Panc1 (cell line): ENCODE measurements at regions not wholly inside any gene's neighbourhood (a gene's known extent, or its start where the extent isn't known, plus 50 kb on each side); places are given as distances from the start of the nearest gene placed in this dataset.

Experiments
- ATAC-seq: fragments of 200-7000 bp; cut with Tn5 transposase; 2 replicates; pipeline ENCODE4 v1.9.1; 2020; ENCODE audit warnings: mild to moderate bottlenecking, moderate library complexity
- BruUV-seq: library from RNA; stranded (reverse); fragments of 400-500 nt; replicated peaks from 2 replicates; lab custom pipeline; 2021; lab: Mats Ljungman, UMichigan
- CTCF ChIA-PET: fragments of 300-600 bp; sonication (Branson Sonifier 250); formaldehyde crosslinking; loops from one replicate; lab custom pipeline; 2022; ENCODE audit warnings: antibody characterized with exemption; lab: Charles Lee
- POLR2A ChIA-PET: fragments of 300-600 bp; sonication (Branson Sonifier 250); formaldehyde crosslinking; loops from one replicate; lab custom pipeline; 2022; ENCODE audit warnings: antibody characterized with exemption; lab: Charles Lee
- DNase-seq: peaks from one replicate; pipeline ENCODE4 v3.0.0-alpha.2; 2010; ENCODE audit warnings: low read depth, low spot score
- H3K27ac ChIP-seq: 2 replicates; pipeline ENCODE4 v1.5.1; 2011; ENCODE audit warnings: mild to moderate bottlenecking, low read length, inconsistent platforms
- H3K27me3 ChIP-seq: fragments of 200-500 bp; sonication (Bioruptor generic); 2 replicates; pipeline ENCODE4 v1.6.0; 2014; ENCODE audit warnings: low read length, inconsistent platforms; ENCODE audit not compliant: control insufficient read depth, insufficient read depth
- H3K36me3 ChIP-seq: fragments of 200-500 bp; sonication (Bioruptor generic); 2 replicates; pipeline ENCODE4 v1.5.1; 2014; ENCODE audit warnings: inconsistent platforms, mild to moderate bottlenecking, low read length, moderate library complexity; ENCODE audit not compliant: control insufficient read depth, insufficient read depth
- H3K4me1 ChIP-seq: 2 replicates; pipeline ENCODE4 v1.5.1; 2011; ENCODE audit warnings: inconsistent platforms, mild to moderate bottlenecking, low read length, moderate library complexity; ENCODE audit not compliant: control insufficient read depth, insufficient read depth
- H3K4me3 ChIP-seq, 2 experiments: 2 replicates each; pipeline ENCODE4 v1.5.1; 2011 to 2012; ENCODE audit warnings: low read depth in 2 of 2, low read length in 2 of 2, mild to moderate bottlenecking in 2 of 2, inconsistent platforms in 1 of 2, moderate library complexity in 1 of 2
- H3K9me3 ChIP-seq: fragments of 200-500 bp; sonication (Bioruptor generic); 2 replicates; pipeline ENCODE4 v1.5.1; 2014; ENCODE audit warnings: low read depth, mild to moderate bottlenecking, inconsistent platforms, low read length, moderate library complexity; ENCODE audit not compliant: control insufficient read depth, insufficient read depth
- CTCF ChIP-seq: fragments of 450-650 bp; IDR thresholded peaks from 2 replicates; pipeline ENCODE4 v1.5.1; 2017; ENCODE audit warnings: mild to moderate bottlenecking
- POLR2AphosphoS5 ChIP-seq: IDR thresholded peaks from 2 replicates; pipeline ENCODE4 v1.6.1; 2012; ENCODE audit warnings: mild to moderate bottlenecking, low read depth, low read length, moderate library complexity
- REST ChIP-seq, 2 experiments: IDR thresholded peaks; 2 replicates each; pipeline ENCODE4 v1.6.1; 2011 to 2012; ENCODE audit warnings: low read depth in 2 of 2, control low read depth in 1 of 2, low read length in 1 of 2, mild to moderate bottlenecking in 1 of 2, moderate library complexity in 1 of 2; ENCODE audit not compliant: insufficient read depth in 1 of 2
- SIN3A ChIP-seq: IDR thresholded peaks from 2 replicates; pipeline ENCODE4 v1.6.1; 2012; ENCODE audit warnings: low read depth, mild to moderate bottlenecking, low read length, moderate library complexity, borderline replicate concordance; ENCODE audit not compliant: insufficient read depth
- TCF7L2 ChIP-seq: IDR thresholded peaks from 2 replicates; pipeline ENCODE4 v1.6.1; 2011; ENCODE audit warnings: mild to moderate bottlenecking, low read depth, low read length, inconsistent platforms
- in situ Hi-C: cut with HindIII; loops from 2 replicates; pipeline ENCODE4 v1.10.0; 2016; ENCODE audit warnings: low sequenced_read_pairs, low pct_unique_long_range_greater_than_20kb
- intact Hi-C: fragments of 100-400 bp; cut with micrococcal nuclease; formaldehyde crosslinking; loops from one replicate; pipeline ENCODE4 v1.10.0; 2022; ENCODE audit not compliant: unreplicated experiment

- no peak for ATAC-seq
- no TSS peak for BruUV-seq
- TF ChIP-seq CTCF, result no peak
- TF ChIP-seq POLR2AphosphoS5, result no peak
- TF ChIP-seq SIN3A, result no peak
- no peak for TF ChIP-seq REST (IDR thresholded peaks at IDR 0.05; ENCODE audit: insufficient read depth in 1 of 2, low read depth in 2 of 2, low read length in 1 of 2)
- TF ChIP-seq TCF7L2, result no peak
- Histone ChIP-seq H3K9me3 (no peaks in the 10 kb centered on the region), H3K4me3 (no peak overlapping the region), H3K4me1 (no peaks in the 10 kb centered on the region), H3K36me3 (no peaks in the 10 kb centered on the region), H3K27ac (no peak overlapping the region), H3K27me3 (no peaks in the 10 kb centered on the region)
- ChIA-PET POLR2A (no interaction called here), CTCF (no interaction called here)
- no peak for DNase-seq
- in situ Hi-C loops (no loop called here), intact Hi-C loops (no loop called here)
These were observed 639.6 kb downstream of the MID1IP1 start for GRCh38 chrX:39440799-39441284.

GRCh38 chrX:39442332-39442731, 641.1 kb downstream of the MID1IP1 start:
- Histone ChIP-seq H3K4me1 (no peaks in the 10 kb centered on the region), H3K27me3 (no peaks in the 10 kb centered on the region), H3K27ac (no peak overlapping the region), H3K9me3 (no peaks in the 10 kb centered on the region), H3K36me3 (no peaks in the 10 kb centered on the region), H3K4me3 (no peak overlapping the region)
- ATAC-seq (no peak), DNase-seq (no peak)
- TF ChIP-seq TCF7L2 (no peak), POLR2AphosphoS5 (no peak), CTCF (no peak), SIN3A (no peak), REST (IDR thresholded peaks at IDR 0.05; ENCODE audit: insufficient read depth in 1 of 2, low read depth in 2 of 2, low read length in 1 of 2) (no peak)
- in situ Hi-C loops, result no loop called here
- POLR2A ChIA-PET, result no interaction called here
- CTCF ChIA-PET, result no interaction called here
- BruUV-seq, result no TSS peak
- intact Hi-C loops, result no loop called here
